Fibroblast of villous mesenchyme (primary cell): ENCODE measurements at regions not wholly inside any gene's neighbourhood (a gene's known extent, or its start where the extent isn't known, plus 50 kb on each side); places are given as distances from the start of the nearest gene placed in this dataset.

Experiments
- DNase-seq: peaks from one replicate; pipeline ENCODE4 v3.0.0-alpha.2; 2010; ENCODE audit warnings: low read depth
- H3K4me3 ChIP-seq: 2 replicates; pipeline ENCODE4 v1.5.1; 2011; ENCODE audit warnings: low read depth, mild to moderate bottlenecking, low read length
- TF ChIP-seq, protein P1 (sequence below): IDR thresholded peaks from 2 replicates; pipeline ENCODE4 v1.5.1; 2012; ENCODE audit warnings: low read depth, mild to moderate bottlenecking, low read length; ENCODE audit not compliant: insufficient read depth

- no peak overlapping the region for H3K4me3 ChIP-seq
- DNase-seq: no peak
- TF ChIP-seq, protein P1, sequence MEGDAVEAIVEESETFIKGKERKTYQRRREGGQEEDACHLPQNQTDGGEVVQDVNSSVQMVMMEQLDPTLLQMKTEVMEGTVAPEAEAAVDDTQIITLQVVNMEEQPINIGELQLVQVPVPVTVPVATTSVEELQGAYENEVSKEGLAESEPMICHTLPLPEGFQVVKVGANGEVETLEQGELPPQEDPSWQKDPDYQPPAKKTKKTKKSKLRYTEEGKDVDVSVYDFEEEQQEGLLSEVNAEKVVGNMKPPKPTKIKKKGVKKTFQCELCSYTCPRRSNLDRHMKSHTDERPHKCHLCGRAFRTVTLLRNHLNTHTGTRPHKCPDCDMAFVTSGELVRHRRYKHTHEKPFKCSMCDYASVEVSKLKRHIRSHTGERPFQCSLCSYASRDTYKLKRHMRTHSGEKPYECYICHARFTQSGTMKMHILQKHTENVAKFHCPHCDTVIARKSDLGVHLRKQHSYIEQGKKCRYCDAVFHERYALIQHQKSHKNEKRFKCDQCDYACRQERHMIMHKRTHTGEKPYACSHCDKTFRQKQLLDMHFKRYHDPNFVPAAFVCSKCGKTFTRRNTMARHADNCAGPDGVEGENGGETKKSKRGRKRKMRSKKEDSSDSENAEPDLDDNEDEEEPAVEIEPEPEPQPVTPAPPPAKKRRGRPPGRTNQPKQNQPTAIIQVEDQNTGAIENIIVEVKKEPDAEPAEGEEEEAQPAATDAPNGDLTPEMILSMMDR: no peak
Observed at GRCh38 chr3:59246719-59247401, 197.0 kb upstream of the CFAP20DC start.

- TF ChIP-seq, protein P1: no peak
- H3K4me3 ChIP-seq: no peak overlapping the region
- DNase-seq: peak; percentile 85
Observed at GRCh38 chr3:59245859-59246501, 196.2 kb upstream of the CFAP20DC start.

DNA sequence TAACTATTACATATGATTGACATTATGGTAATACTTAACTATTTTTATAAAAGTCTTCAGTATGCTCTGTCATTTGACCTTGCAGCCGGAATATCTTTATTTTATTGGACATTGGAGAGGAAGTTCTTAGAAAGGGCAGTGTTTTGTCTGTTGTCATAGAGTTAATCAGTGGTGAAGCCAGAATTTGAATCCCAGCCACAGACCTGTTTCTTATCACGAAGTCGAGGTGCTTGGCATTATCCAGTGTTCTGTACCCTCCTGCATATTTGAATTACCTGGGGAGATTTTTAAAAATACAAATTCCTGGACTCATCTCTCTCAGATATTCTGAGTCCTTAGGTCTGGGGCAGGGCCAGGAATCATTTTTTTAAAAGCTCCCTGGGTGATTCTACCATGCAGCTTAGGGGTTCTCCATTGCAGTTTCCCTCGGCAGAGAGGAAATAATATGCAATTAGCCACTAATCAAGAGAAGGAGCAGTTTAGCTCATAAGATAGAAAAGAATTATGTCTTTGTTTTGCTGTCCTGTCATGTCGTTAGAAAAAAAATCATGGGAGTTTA lies 195.6 kb upstream of the CFAP20DC start:
- no peak overlapping the region for H3K4me3 ChIP-seq

GRCh38 chr3:59244343-59244742 lies 194.5 kb upstream of the CFAP20DC start:
- TF ChIP-seq, protein P1: no peak
- DNase-seq: no peak
- H3K4me3 ChIP-seq: no peak overlapping the region

More for the DNA sequence above, 195.6 kb upstream of the CFAP20DC start:
- TF ChIP-seq, protein P1: no peak
- DNase-seq: peak; percentile 40

DNA sequence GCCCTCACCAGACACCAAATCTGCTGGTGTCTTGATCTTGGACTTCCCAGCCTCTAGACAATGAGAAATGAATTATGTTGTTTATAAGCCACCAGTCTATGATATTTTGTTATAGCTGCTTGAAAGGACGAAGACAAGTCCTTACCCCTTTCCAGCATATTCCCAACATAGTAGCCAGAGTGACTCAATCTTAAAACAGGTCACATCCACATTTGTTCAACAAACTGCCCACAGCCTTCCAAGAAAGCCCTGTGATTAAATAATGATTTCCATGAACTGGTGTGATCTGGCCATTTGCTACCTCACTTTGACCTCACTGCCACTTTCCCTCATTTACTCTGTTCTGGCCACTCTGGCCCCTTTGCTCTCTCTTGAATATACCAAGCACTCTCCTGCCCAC lies 193.7 kb upstream of the CFAP20DC start:
- no peak for DNase-seq

DNA sequence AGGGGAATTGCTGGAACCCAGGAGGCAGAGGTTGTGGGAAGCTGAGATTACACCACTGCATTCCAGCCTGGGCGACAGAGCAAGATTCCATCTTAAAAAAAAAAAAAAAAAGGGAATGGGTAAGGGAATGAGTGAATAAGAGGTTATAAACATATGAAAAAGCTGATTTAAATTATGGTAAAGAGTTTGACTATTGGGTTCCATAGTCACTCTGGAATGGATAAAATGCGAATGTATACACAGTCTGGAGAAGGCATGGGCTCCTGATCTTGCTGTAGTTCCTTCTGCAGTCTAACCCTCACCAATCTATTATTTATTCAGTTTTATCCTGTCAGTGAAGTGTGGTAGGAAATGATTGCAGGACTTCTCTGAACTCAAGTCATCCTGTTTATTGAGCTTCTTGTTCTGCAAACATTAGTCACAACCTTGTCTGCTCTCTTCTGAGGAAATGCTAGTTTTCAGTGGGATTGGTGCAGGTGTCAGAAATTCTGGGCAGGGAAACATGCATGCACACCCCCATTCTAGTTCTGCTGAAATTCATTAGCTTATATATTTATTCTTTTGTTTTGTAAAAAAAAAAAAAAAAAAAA lies 190.9 kb upstream of the CFAP20DC start:
- TF ChIP-seq, protein P1: no peak
- no peak overlapping the region for H3K4me3 ChIP-seq
- no peak for DNase-seq

More for the DNA sequence above, 193.7 kb upstream of the CFAP20DC start:
- TF ChIP-seq, protein P1: no peak
- H3K4me3 ChIP-seq: no peak overlapping the region
